SK-N-MC (cell line): ENCODE measurements at regions not wholly inside any gene's neighbourhood (a gene's known extent, or its start where the extent isn't known, plus 50 kb on each side); places are given as distances from the start of the nearest gene placed in this dataset.

Experiments
- DNase-seq: peaks from one replicate; pipeline ENCODE4 v3.0.0-alpha.2; 2011; ENCODE audit warnings: low read depth, low spot score
- H3K27ac ChIP-seq: fragments of 200-600 bp; sonication (generic); 2 replicates; pipeline ENCODE4 v1.5.1; 2016; ENCODE audit warnings: mixed run types
- H3K36me3 ChIP-seq: fragments of 200-600 bp; sonication (generic); 2 replicates; pipeline ENCODE4 v1.6.1; 2017; ENCODE audit warnings: antibody characterized with exemption, low read length, mixed read lengths; ENCODE audit not compliant: insufficient read depth
- H3K4me3 ChIP-seq: fragments of 200-600 bp; sonication (generic); 2 replicates; pipeline ENCODE4 v1.5.1; 2016
- H3K9ac ChIP-seq: fragments of 200-600 bp; sonication (generic); 2 replicates; pipeline ENCODE4 v1.8.0; 2017; ENCODE audit warnings: mixed run types, mixed read lengths; ENCODE audit not compliant: insufficient read length
- H3K9me3 ChIP-seq: fragments of 200-600 bp; sonication (generic); 2 replicates; pipeline ENCODE4 v1.6.1; 2017; ENCODE audit warnings: low read depth, mild to moderate bottlenecking, antibody characterized with exemption, low read length, moderate library complexity, mixed read lengths
- EZH2 ChIP-seq: fragments of 200-600 bp; sonication (generic); IDR thresholded peaks from one replicate; pipeline ENCODE4 v1.6.1; 2017; ENCODE audit warnings: antibody characterized with exemption
- FOXP2 ChIP-seq: optimal IDR thresholded peaks from 2 replicates; pipeline ENCODE3; 2011; ENCODE audit warnings: mild to moderate bottlenecking, moderate library complexity; ENCODE audit not compliant: insufficient read depth; ENCODE audit errors: extremely low read length, control extremely low read depth
- POLR2AphosphoS5 ChIP-seq: IDR thresholded peaks from 2 replicates; pipeline ENCODE4 v1.6.1; 2012; ENCODE audit warnings: mild to moderate bottlenecking, low read depth, low read length, borderline replicate concordance

- H3K9ac ChIP-seq, result no peak overlapping the region
- no peaks in the 10 kb centered on the region for H3K36me3 ChIP-seq
- no peak for DNase-seq
- no peaks in the 10 kb centered on the region for H3K9me3 ChIP-seq
- no peak overlapping the region for H3K27ac ChIP-seq
- no peak overlapping the region for H3K4me3 ChIP-seq
- no peak for TF ChIP-seq FOXP2
- TF ChIP-seq POLR2AphosphoS5, result no peak
- TF ChIP-seq EZH2, result no peak
Observed at GRCh38 chr7:41113719-41114118, 589.2 kb downstream of the INHBA start.

- H3K9ac ChIP-seq, result no peak overlapping the region
- H3K9me3 ChIP-seq, result no peaks in the 10 kb centered on the region
- H3K4me3 ChIP-seq, result no peak overlapping the region
- TF ChIP-seq EZH2, result no peak
- no peak for TF ChIP-seq POLR2AphosphoS5
- TF ChIP-seq FOXP2, result no peak
- no peak overlapping the region for H3K27ac ChIP-seq
- DNase-seq, result no peak
- H3K36me3 ChIP-seq, result no peaks in the 10 kb centered on the region
Observed at GRCh38 chr7:41110186-41110585, 592.7 kb downstream of the INHBA start.

GRCh38 chr7:41108821-41109220, 594.1 kb downstream of the INHBA start:
- no peak for DNase-seq
- Histone ChIP-seq H3K36me3 (no peaks in the 10 kb centered on the region), H3K9ac (no peak overlapping the region), H3K27ac (no peak overlapping the region), H3K9me3 (no peaks in the 10 kb centered on the region), H3K4me3 (no peak overlapping the region)
- TF ChIP-seq POLR2AphosphoS5, result no peak
- TF ChIP-seq FOXP2, result no peak
- TF ChIP-seq EZH2, result no peak

- H3K9me3 ChIP-seq, result no peaks in the 10 kb centered on the region
- H3K4me3 ChIP-seq, result no peak overlapping the region
- no peak for TF ChIP-seq POLR2AphosphoS5
- TF ChIP-seq FOXP2, result no peak
- TF ChIP-seq EZH2, result no peak
- DNase-seq, result no peak
- H3K9ac ChIP-seq, result no peak overlapping the region
- H3K36me3 ChIP-seq, result no peaks in the 10 kb centered on the region
- H3K27ac ChIP-seq, result no peak overlapping the region
Observed at GRCh38 chr7:41107938-41108448, 594.9 kb downstream of the INHBA start.

GRCh38 chr7:41107330-41107937, 595.5 kb downstream of the INHBA start:
- TF ChIP-seq FOXP2, result no peak
- no peak for TF ChIP-seq EZH2
- TF ChIP-seq POLR2AphosphoS5, result no peak
- Histone ChIP-seq H3K4me3 (no peak overlapping the region), H3K9me3 (no peaks in the 10 kb centered on the region), H3K9ac (no peak overlapping the region), H3K27ac (no peak overlapping the region), H3K36me3 (no peaks in the 10 kb centered on the region)
- DNase-seq, result no peak

GRCh38 chr7:41104631-41105030, 598.3 kb downstream of the INHBA start:
- Histone ChIP-seq H3K9me3 (no peaks in the 10 kb centered on the region), H3K4me3 (no peak overlapping the region), H3K36me3 (no peaks in the 10 kb centered on the region), H3K27ac (no peak overlapping the region), H3K9ac (no peak overlapping the region)
- TF ChIP-seq EZH2 (no peak), POLR2AphosphoS5 (no peak), FOXP2 (no peak)
- no peak for DNase-seq

- no peak for DNase-seq
- Histone ChIP-seq H3K4me3 (no peak overlapping the region), H3K9me3 (no peaks in the 10 kb centered on the region), H3K27ac (no peak overlapping the region), H3K36me3 (no peaks in the 10 kb centered on the region), H3K9ac (no peak overlapping the region)
- TF ChIP-seq POLR2AphosphoS5, result no peak
- no peak for TF ChIP-seq EZH2
- no peak for TF ChIP-seq FOXP2
Observed at GRCh38 chr7:41103331-41103730, 599.6 kb downstream of the INHBA start.

GRCh38 chr7:41098846-41099245, 604.0 kb downstream of the INHBA start:
- Histone ChIP-seq H3K9ac (no peak overlapping the region), H3K9me3 (no peaks in the 10 kb centered on the region), H3K36me3 (no peaks in the 10 kb centered on the region), H3K4me3 (no peak overlapping the region), H3K27ac (no peak overlapping the region)
- TF ChIP-seq EZH2, result no peak
- no peak for TF ChIP-seq FOXP2
- no peak for TF ChIP-seq POLR2AphosphoS5
- no peak for DNase-seq

GRCh38 chr7:41098402-41098801, 604.5 kb downstream of the INHBA start:
- Histone ChIP-seq H3K9me3 (no peaks in the 10 kb centered on the region), H3K36me3 (no peaks in the 10 kb centered on the region), H3K4me3 (no peak overlapping the region), H3K27ac (no peak overlapping the region), H3K9ac (no peak overlapping the region)
- no peak for DNase-seq
- TF ChIP-seq FOXP2, result no peak
- no peak for TF ChIP-seq EZH2

GRCh38 chr7:41097501-41097900, 605.4 kb downstream of the INHBA start:
- Histone ChIP-seq H3K36me3 (no peaks in the 10 kb centered on the region), H3K4me3 (no peak overlapping the region), H3K9ac (no peak overlapping the region), H3K9me3 (no peaks in the 10 kb centered on the region), H3K27ac (no peak overlapping the region)
- no peak for DNase-seq
- TF ChIP-seq POLR2AphosphoS5 (no peak), FOXP2 (no peak), EZH2 (no peak)
